ENCODE measurements at regions not wholly inside any gene's neighbourhood (a gene's known extent, or its start where the extent isn't known, plus 50 kb on each side); places are given as distances from the start of the nearest gene placed in this dataset.

DNA sequence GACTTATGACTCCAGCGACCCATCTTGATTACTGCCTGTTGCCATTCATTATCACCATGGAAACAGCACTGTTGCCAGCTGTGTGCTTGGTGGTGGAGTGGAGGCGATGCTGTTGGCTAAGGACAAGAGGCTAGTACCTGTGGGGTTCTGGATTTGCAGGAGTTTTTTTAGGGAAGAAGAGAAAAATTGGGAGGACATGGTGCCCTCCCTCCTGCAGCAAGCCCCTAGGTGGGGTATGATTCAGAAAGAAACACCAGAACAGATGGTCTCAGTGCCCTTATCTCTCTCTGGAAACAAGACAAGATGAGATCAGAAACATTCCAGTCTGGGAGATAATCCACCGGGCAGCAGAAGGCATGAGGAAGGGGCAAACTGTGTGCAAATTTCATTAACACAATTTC lies 87.8 kb upstream of the TLR4 start:
- no peak for TF ChIP-seq EZH2 (IDR thresholded peaks at IDR 0.05; ENCODE audit: low read length)
- no peak for TF ChIP-seq CTCF (optimal IDR thresholded peaks at IDR 0.05 in 1 of 3, IDR thresholded peaks at IDR 0.05 in 1 of 3, conservative IDR thresholded peaks at IDR 0.05 in 1 of 3; ENCODE audit: extremely low read depth in 1 of 3, insufficient read depth in 2 of 3, low read length in 3 of 3)

DNA sequence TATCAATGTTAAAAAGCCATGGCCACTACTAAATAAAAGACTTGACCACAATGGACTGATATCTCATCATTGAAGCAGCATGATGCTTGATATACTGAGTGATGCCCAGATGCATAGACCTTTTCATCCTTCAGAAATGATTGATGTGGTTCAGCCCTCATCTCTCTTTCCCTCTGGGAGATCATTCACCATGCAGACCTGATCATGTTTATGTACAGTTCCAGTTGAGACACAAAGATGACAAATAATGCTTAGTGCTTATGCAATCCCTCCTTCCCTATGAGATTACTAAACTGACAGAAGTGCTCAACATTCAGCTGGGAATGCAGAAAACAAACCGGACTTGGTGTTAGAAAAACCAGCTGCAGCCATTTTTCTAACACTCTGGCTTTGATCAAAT lies 91.9 kb upstream of the TLR4 start:
- H2AFZ ChIP-seq (ENCODE audit: control insufficient read depth, low read length), result no peak overlapping the region
- no peaks in the 10 kb centered on the region for H3K9me3 ChIP-seq (ENCODE audit: control insufficient read depth, low read depth, low read length)
- no peaks in the 10 kb centered on the region for H3K36me3 ChIP-seq (ENCODE audit: control insufficient read depth in 2 of 2, extremely low read depth in 1 of 2, insufficient read depth in 2 of 2, low read length in 2 of 2)
- no peaks in the 10 kb centered on the region for H3K9me1 ChIP-seq (ENCODE audit: control insufficient read depth, extremely low read depth, insufficient read depth, low read length)
- no peak overlapping the region for H3K9ac ChIP-seq (ENCODE audit: control insufficient read depth, extremely low read depth, insufficient read depth, low read length)
- no peak overlapping the region for H3K27ac ChIP-seq (ENCODE audit: control insufficient read depth, insufficient read depth, low read length)
- no peak overlapping the region for H3K4me2 ChIP-seq (ENCODE audit: control insufficient read depth, extremely low read depth, insufficient read depth, low read depth, low read length)
- no peaks in the 10 kb centered on the region for H3K27me3 ChIP-seq (ENCODE audit: control insufficient read depth, extremely low read depth, insufficient read depth, low read length)
- no peak overlapping the region for H3K4me3 ChIP-seq (ENCODE audit: control insufficient read depth in 2 of 3, extremely low read depth in 1 of 3, insufficient read depth in 2 of 3, low read depth in 1 of 3, low read length in 3 of 3)
- dilution Hi-C loops (cut with MboI; ENCODE audit: extremely low pct_ligation_motif_present, low sequenced_read_pairs), result no loop called here
- H3K4me1 ChIP-seq (ENCODE audit: control insufficient read depth, extremely low read depth, insufficient read depth, low read length), result no peaks in the 10 kb centered on the region
- TF ChIP-seq CTCF (optimal IDR thresholded peaks at IDR 0.05 in 1 of 3, IDR thresholded peaks at IDR 0.05 in 1 of 3, conservative IDR thresholded peaks at IDR 0.05 in 1 of 3; ENCODE audit: extremely low read depth in 1 of 3, insufficient read depth in 2 of 3, low read length in 3 of 3) (no peak), EZH2 (IDR thresholded peaks at IDR 0.05; ENCODE audit: low read length) (no peak)
- FAIRE-seq, result no peak
- no peak for DNase-seq (ENCODE audit: low read depth, low spot score)
- H3K79me2 ChIP-seq (ENCODE audit: control insufficient read depth, insufficient read depth, low read length), result no peaks in the 10 kb centered on the region
- no peaks in the 10 kb centered on the region for H4K20me1 ChIP-seq (ENCODE audit: control insufficient read depth, extremely low read depth, insufficient read depth, low read length)

More for the DNA sequence above, 87.8 kb upstream of the TLR4 start:
- H3K9me3 ChIP-seq (ENCODE audit: control insufficient read depth, low read depth, low read length), result no peaks in the 10 kb centered on the region
- no peaks in the 10 kb centered on the region for H3K4me1 ChIP-seq (ENCODE audit: control insufficient read depth, extremely low read depth, insufficient read depth, low read length)
- dilution Hi-C loops (cut with MboI; ENCODE audit: extremely low pct_ligation_motif_present, low sequenced_read_pairs), result no loop called here
- no peak overlapping the region for H3K9ac ChIP-seq (ENCODE audit: control insufficient read depth, extremely low read depth, insufficient read depth, low read length)
- no peak for DNase-seq (ENCODE audit: low read depth, low spot score)
- FAIRE-seq, result no peak
- no peak overlapping the region for H3K4me3 ChIP-seq (ENCODE audit: control insufficient read depth in 2 of 3, extremely low read depth in 1 of 3, insufficient read depth in 2 of 3, low read depth in 1 of 3, low read length in 3 of 3)
- no peaks in the 10 kb centered on the region for H3K36me3 ChIP-seq (ENCODE audit: control insufficient read depth in 2 of 2, extremely low read depth in 1 of 2, insufficient read depth in 2 of 2, low read length in 2 of 2)
- H3K4me2 ChIP-seq (ENCODE audit: control insufficient read depth, extremely low read depth, insufficient read depth, low read depth, low read length), result no peak overlapping the region
- no peak overlapping the region for H2AFZ ChIP-seq (ENCODE audit: control insufficient read depth, low read length)
- H3K9me1 ChIP-seq (ENCODE audit: control insufficient read depth, extremely low read depth, insufficient read depth, low read length), result no peaks in the 10 kb centered on the region
- H3K79me2 ChIP-seq (ENCODE audit: control insufficient read depth, insufficient read depth, low read length), result no peaks in the 10 kb centered on the region
- H3K27ac ChIP-seq (ENCODE audit: control insufficient read depth, insufficient read depth, low read length), result no peak overlapping the region
- H4K20me1 ChIP-seq (ENCODE audit: control insufficient read depth, extremely low read depth, insufficient read depth, low read length), result no peaks in the 10 kb centered on the region
- no peaks in the 10 kb centered on the region for H3K27me3 ChIP-seq (ENCODE audit: control insufficient read depth, extremely low read depth, insufficient read depth, low read length)

All from keratinocyte (primary cell).